ENCODE measurements at regions not wholly inside any gene's neighbourhood (a gene's known extent, or its start where the extent isn't known, plus 50 kb on each side); places are given as distances from the start of the nearest gene placed in this dataset.

GRCh38 chr5:28575368-28575767, 1537.0 kb upstream of the CDH9 start:
- H3K4me3 ChIP-seq, result no peak overlapping the region
- DNase-seq, result no peak
- TF ChIP-seq CTCF (IDR thresholded peaks at IDR 0.05) (no peak), EP300 (IDR thresholded peaks at IDR 0.05) (no peak), POLR2A (IDR thresholded peaks at IDR 0.05) (no peak)
- H3K27ac ChIP-seq, result no peak overlapping the region
- H3K4me1 ChIP-seq (ENCODE audit: insufficient read depth), result no peaks in the 10 kb centered on the region
- 92 to 95% (median 93%) methylated on average over 7 of the region's 7 CpGs for WGBS, 3 donors
- no peaks in the 10 kb centered on the region for H3K9me3 ChIP-seq
- intact Hi-C loops (cut with DNase I), result no loop called here
- H3K36me3 ChIP-seq, result no peaks in the 10 kb centered on the region
- H3K27me3 ChIP-seq, result no peaks in the 10 kb centered on the region

DNA sequence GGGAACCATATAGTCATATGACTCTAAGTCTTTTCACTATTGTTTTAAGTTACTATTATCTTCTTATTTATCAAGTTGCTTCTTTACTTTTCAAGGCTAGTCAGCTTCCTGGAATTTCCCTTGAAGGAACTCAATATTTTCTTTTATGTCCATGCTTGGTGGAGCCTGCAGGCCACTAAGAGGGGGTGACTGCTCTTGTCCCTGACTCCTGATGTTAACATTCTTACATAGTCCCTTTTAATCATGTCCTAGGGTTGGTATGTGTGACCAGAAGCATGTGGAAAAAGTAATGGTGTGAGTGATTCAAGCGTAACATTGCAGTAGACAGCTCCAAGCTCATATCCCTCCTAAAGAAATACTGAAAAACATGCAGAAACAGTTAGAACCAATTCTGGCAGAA, 1536.2 kb upstream of the CDH9 start:
- no peak overlapping the region for H3K4me3 ChIP-seq
- 92 to 97% (median 97%) methylated on average over 1 of the region's 1 CpG for WGBS, 3 donors
- no peaks in the 10 kb centered on the region for H3K36me3 ChIP-seq
- no peak overlapping the region for H3K27ac ChIP-seq
- no peaks in the 10 kb centered on the region for H3K27me3 ChIP-seq
- no peak for DNase-seq
- no peaks in the 10 kb centered on the region for H3K4me1 ChIP-seq (ENCODE audit: insufficient read depth)
- intact Hi-C loops (cut with DNase I), result no loop called here
- TF ChIP-seq EP300 (IDR thresholded peaks at IDR 0.05) (no peak), CTCF (IDR thresholded peaks at IDR 0.05) (no peak), POLR2A (IDR thresholded peaks at IDR 0.05) (no peak)
- H3K9me3 ChIP-seq, result no peaks in the 10 kb centered on the region

DNA sequence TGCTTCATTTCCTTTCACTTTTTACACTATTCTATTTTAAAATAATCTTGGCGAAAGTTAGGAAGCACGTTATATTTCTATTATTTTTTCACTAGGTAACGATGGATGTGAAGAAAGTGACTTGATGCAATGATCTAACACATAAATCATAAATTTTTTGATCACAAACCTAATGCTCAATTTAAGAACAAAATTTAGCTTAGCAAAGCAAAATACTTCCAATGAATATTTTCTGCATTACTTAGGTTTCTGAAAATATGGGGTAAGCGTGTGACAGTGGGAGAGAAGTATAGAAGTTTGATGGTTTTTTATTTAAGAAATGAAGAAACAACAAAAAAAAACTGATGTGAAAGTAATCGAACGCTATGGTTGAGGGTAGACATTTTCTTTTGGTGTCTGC, 1528.7 kb upstream of the CDH9 start:
- Histone ChIP-seq H3K4me3 (no peak overlapping the region), H3K27ac (no peak overlapping the region), H3K36me3 (no peaks in the 10 kb centered on the region), H3K4me1 (ENCODE audit: insufficient read depth) (no peaks in the 10 kb centered on the region), H3K9me3 (no peaks in the 10 kb centered on the region), H3K27me3 (no peaks in the 10 kb centered on the region)
- 87 to 91% (median 89%) methylated on average over 6 of the region's 6 CpGs for WGBS, 3 donors
- DNase-seq, result no peak
- intact Hi-C loops (cut with DNase I), result no loop called here
- TF ChIP-seq CTCF (IDR thresholded peaks at IDR 0.05) (no peak), POLR2A (IDR thresholded peaks at IDR 0.05) (no peak), EP300 (IDR thresholded peaks at IDR 0.05) (no peak)

DNA sequence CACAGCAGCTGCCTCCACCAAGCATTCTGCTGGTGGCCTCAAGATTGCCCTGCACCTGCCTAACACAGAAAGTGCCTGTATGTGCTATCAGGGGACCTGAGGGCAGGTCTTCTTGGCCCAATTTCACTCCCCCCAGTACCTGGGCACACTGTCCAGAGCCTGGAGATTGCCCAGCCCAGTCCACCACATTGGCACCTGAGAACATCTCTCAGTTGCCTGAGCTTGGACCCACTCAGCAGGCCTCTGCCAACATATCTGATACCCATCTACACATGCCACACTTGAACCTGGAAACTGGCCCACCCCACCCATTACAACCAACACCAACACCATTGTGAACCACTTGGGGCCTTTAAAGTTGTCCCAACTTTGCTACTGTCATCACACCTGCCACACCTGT, 1523.1 kb upstream of the CDH9 start:
- no peak overlapping the region for H3K4me3 ChIP-seq
- H3K27me3 ChIP-seq, result no peaks in the 10 kb centered on the region
- intact Hi-C loops (cut with DNase I), result no loop called here
- no peak overlapping the region for H3K27ac ChIP-seq
- TF ChIP-seq CTCF (IDR thresholded peaks at IDR 0.05) (no peak), POLR2A (IDR thresholded peaks at IDR 0.05) (no peak), EP300 (IDR thresholded peaks at IDR 0.05) (no peak)
- H3K4me1 ChIP-seq (ENCODE audit: insufficient read depth), result no peaks in the 10 kb centered on the region
- no peaks in the 10 kb centered on the region for H3K36me3 ChIP-seq
- H3K9me3 ChIP-seq, result no peaks in the 10 kb centered on the region
- no peak for DNase-seq

- TF ChIP-seq POLR2A (IDR thresholded peaks at IDR 0.05) (no peak), EP300 (IDR thresholded peaks at IDR 0.05) (no peak), CTCF (IDR thresholded peaks at IDR 0.05) (no peak)
- Histone ChIP-seq H3K36me3 (no peaks in the 10 kb centered on the region), H3K27me3 (no peaks in the 10 kb centered on the region), H3K27ac (no peak overlapping the region), H3K4me3 (no peak overlapping the region), H3K4me1 (ENCODE audit: insufficient read depth) (no peaks in the 10 kb centered on the region), H3K9me3 (no peaks in the 10 kb centered on the region)
- DNase-seq, result no peak
- 43 to 55% (median 53%) methylated on average over 1 of the region's 1 CpG for WGBS, 3 donors
- intact Hi-C loops (cut with DNase I), result no loop called here
These were observed 1519.8 kb upstream of the CDH9 start for GRCh38 chr5:28558196-28558595.

Data from ovary (tissue), 7 donors.